HEK293 (cell line): ENCODE measurements at regions not wholly inside any gene's neighbourhood (a gene's known extent, or its start where the extent isn't known, plus 50 kb on each side); places are given as distances from the start of the nearest gene placed in this dataset.

Experiments
- CTCF ChIA-PET: fragments of 350-600 bp; formaldehyde crosslinking; extraction: SDS; loops from one replicate; lab custom pipeline; 2021; ENCODE audit warnings: antibody characterized with exemption; lab: Yijun Ruan, JAX
- POLR2A ChIA-PET: fragments of 300-600 bp; formaldehyde crosslinking; extraction: SDS; loops from one replicate; lab custom pipeline; 2020; ENCODE audit warnings: antibody characterized with exemption, inconsistent platforms; lab: Yijun Ruan, JAX
- H3K27ac ChIP-seq: fragments of 200-500 bp; sonication (Bioruptor generic); 2 replicates; pipeline ENCODE4 v1.5.1; 2014; ENCODE audit warnings: low read depth, low read length, control low read depth, inconsistent platforms; ENCODE audit errors: extremely low read depth
- H3K36me3 ChIP-seq, 2 experiments: fragments of 200-500 bp in 1 of 2; sonication (Bioruptor generic) in 1 of 2; 1 replicate in 1 of 2; 2 replicates in 1 of 2; pipeline ENCODE4 v1.5.1; 2014 to 2017; ENCODE audit warnings: inconsistent platforms in 2 of 2, low read length in 2 of 2; ENCODE audit not compliant: control insufficient read depth in 2 of 2, insufficient read depth in 1 of 2
- H3K4me1 ChIP-seq: fragments of 200-500 bp; sonication (Bioruptor generic); 2 replicates; pipeline ENCODE4 v1.5.1; 2014; ENCODE audit warnings: mild to moderate bottlenecking, low read length, inconsistent platforms; ENCODE audit not compliant: control insufficient read depth, insufficient read depth
- H3K4me3 ChIP-seq: 2 replicates; pipeline ENCODE4 v1.5.1; 2011; ENCODE audit warnings: low read depth, mild to moderate bottlenecking, control low read depth, low read length, moderate library complexity
- H3K9me3 ChIP-seq: fragments of 200-500 bp; sonication (Bioruptor generic); 2 replicates; pipeline ENCODE4 v1.5.1; 2014; ENCODE audit warnings: low read depth, low read length, inconsistent platforms; ENCODE audit not compliant: control insufficient read depth, insufficient read depth
- ELK4 ChIP-seq: IDR thresholded peaks from 2 replicates; pipeline ENCODE4 v1.6.1; 2011; ENCODE audit warnings: mild to moderate bottlenecking, low read depth, low read length, borderline replicate concordance
- HOXA7 ChIP-seq: sonication (generic); formaldehyde crosslinking; IDR thresholded peaks from 2 replicates; pipeline ENCODE4 v1.8.1; 2022; ENCODE audit warnings: missing genetic modification reagents, borderline replicate concordance
- OSR2 ChIP-seq: fragments of 450-650 bp; formaldehyde crosslinking; IDR thresholded peaks from 2 replicates; pipeline ENCODE4 v1.5.1; 2016; ENCODE audit warnings: missing biosample characterization, missing genetic modification characterization
- OVOL3 ChIP-seq: fragments of 450-650 bp; formaldehyde crosslinking; IDR thresholded peaks from 2 replicates; pipeline ENCODE4 v1.5.1; 2016; ENCODE audit warnings: missing biosample characterization, missing genetic modification characterization
- PATZ1 ChIP-seq: fragments of 450-650 bp; formaldehyde crosslinking; IDR thresholded peaks from 2 replicates; pipeline ENCODE4 v1.5.1; 2016; ENCODE audit warnings: missing biosample characterization, missing genetic modification characterization
- SALL2 ChIP-seq: fragments of 450-650 bp; formaldehyde crosslinking; IDR thresholded peaks from 2 replicates; pipeline ENCODE4 v1.5.0; 2017; ENCODE audit warnings: missing biosample characterization, mild to moderate bottlenecking, missing genetic modification characterization, borderline replicate concordance
- ZBTB1 ChIP-seq: fragments of 450-650 bp; formaldehyde crosslinking; IDR thresholded peaks from 2 replicates; pipeline ENCODE4 v1.5.1; 2016; ENCODE audit warnings: missing biosample characterization, missing genetic modification characterization
- ZEB2 ChIP-seq: fragments of 450-650 bp; formaldehyde crosslinking; IDR thresholded peaks from 2 replicates; pipeline ENCODE4 v1.5.1; 2016; ENCODE audit warnings: missing biosample characterization, missing genetic modification characterization
- ZNF133 ChIP-seq: fragments of 450-650 bp; formaldehyde crosslinking; IDR thresholded peaks from 2 replicates; pipeline ENCODE4 v1.5.1; 2016; ENCODE audit warnings: missing biosample characterization, missing genetic modification characterization
- ZNF157 ChIP-seq: fragments of 450-650 bp; formaldehyde crosslinking; IDR thresholded peaks from 2 replicates; pipeline ENCODE4 v1.5.1; 2016; ENCODE audit warnings: missing biosample characterization, missing genetic modification characterization
- ZNF18 ChIP-seq: fragments of 450-650 bp; formaldehyde crosslinking; IDR thresholded peaks from 2 replicates; pipeline ENCODE4 v1.5.1; 2016; ENCODE audit warnings: missing biosample characterization, missing genetic modification characterization
- ZNF211 ChIP-seq: fragments of 450-650 bp; formaldehyde crosslinking; IDR thresholded peaks from 2 replicates; pipeline ENCODE4 v1.5.1; 2016; ENCODE audit warnings: low read depth, missing biosample characterization, missing genetic modification characterization
- ZNF248 ChIP-seq: fragments of 450-650 bp; formaldehyde crosslinking; IDR thresholded peaks from 2 replicates; pipeline ENCODE4 v1.5.1; 2017; ENCODE audit warnings: missing biosample characterization, missing genetic modification characterization
- ZNF266 ChIP-seq: fragments of 450-650 bp; formaldehyde crosslinking; IDR thresholded peaks from 2 replicates; pipeline ENCODE4 v1.5.1; 2016; ENCODE audit warnings: missing biosample characterization, missing genetic modification characterization, low read depth
- ZNF366 ChIP-seq: fragments of 450-650 bp; formaldehyde crosslinking; conservative IDR thresholded peaks from 2 replicates; pipeline ENCODE4 v1.5.1; 2016; ENCODE audit warnings: missing biosample characterization, missing genetic modification characterization
- ZNF585B ChIP-seq: fragments of 450-650 bp; formaldehyde crosslinking; IDR thresholded peaks from 2 replicates; pipeline ENCODE4 v1.5.1; 2016; ENCODE audit warnings: missing biosample characterization, missing genetic modification characterization
- ZNF747 ChIP-seq: fragments of 450-650 bp; formaldehyde crosslinking; IDR thresholded peaks from 2 replicates; pipeline ENCODE4 v1.5.1; 2016; ENCODE audit warnings: missing biosample characterization, missing genetic modification characterization
- ZNF837 ChIP-seq: fragments of 450-650 bp; formaldehyde crosslinking; IDR thresholded peaks from 2 replicates; pipeline ENCODE4 v1.5.1; 2016; ENCODE audit warnings: missing biosample characterization, missing genetic modification characterization
- TF ChIP-seq, protein P1 (sequence below): fragments of 450-650 bp; formaldehyde crosslinking; IDR thresholded peaks from 2 replicates; pipeline ENCODE4 v1.5.1; 2017; ENCODE audit warnings: missing biosample characterization, missing genetic modification characterization
- TF ChIP-seq, protein P2 (sequence below): fragments of 450-650 bp; formaldehyde crosslinking; IDR thresholded peaks from 2 replicates; pipeline ENCODE4 v1.5.1; 2016; ENCODE audit warnings: missing biosample characterization, missing genetic modification characterization
- TF ChIP-seq, protein P3 (sequence below): fragments of 450-650 bp; formaldehyde crosslinking; IDR thresholded peaks from 2 replicates; pipeline ENCODE4 v1.5.1; 2016; ENCODE audit warnings: missing biosample characterization, missing genetic modification characterization, low read depth
- TF ChIP-seq, protein P4 (sequence below): fragments of 450-650 bp; formaldehyde crosslinking; IDR thresholded peaks from 2 replicates; pipeline ENCODE4 v1.5.1; 2016; ENCODE audit warnings: missing biosample characterization, missing genetic modification characterization
- TF ChIP-seq, protein P5 (sequence below): fragments of 450-650 bp; formaldehyde crosslinking; IDR thresholded peaks from 2 replicates; pipeline ENCODE4 v1.5.1; 2016; ENCODE audit warnings: missing biosample characterization, missing genetic modification characterization

DNA sequence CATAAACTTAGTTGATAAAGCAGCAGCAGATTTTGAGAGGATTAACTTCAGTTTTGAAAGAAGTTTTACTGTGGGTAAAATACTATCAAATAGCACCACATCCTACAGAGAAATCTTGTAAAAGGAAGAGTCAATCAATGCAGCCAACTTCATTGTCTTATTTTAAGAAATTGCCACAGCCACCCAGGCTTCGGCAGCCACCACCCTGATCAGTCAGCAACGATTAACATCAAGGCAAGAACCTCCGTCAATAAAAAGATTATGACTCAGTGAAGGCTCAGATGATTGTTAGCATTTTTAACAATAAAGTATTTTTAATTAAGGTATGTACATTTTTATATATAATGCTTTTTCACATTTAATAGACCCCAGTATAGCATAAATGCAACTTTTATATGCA is 122.3 kb upstream of the NR4A3 start:
- no peaks in the 10 kb centered on the region for H3K4me1 ChIP-seq
- no peaks in the 10 kb centered on the region for H3K36me3 ChIP-seq
- H3K27ac ChIP-seq: no peak overlapping the region
- ChIA-PET CTCF (no interaction called here), POLR2A (no interaction called here)
- TF ChIP-seq, protein P1, sequence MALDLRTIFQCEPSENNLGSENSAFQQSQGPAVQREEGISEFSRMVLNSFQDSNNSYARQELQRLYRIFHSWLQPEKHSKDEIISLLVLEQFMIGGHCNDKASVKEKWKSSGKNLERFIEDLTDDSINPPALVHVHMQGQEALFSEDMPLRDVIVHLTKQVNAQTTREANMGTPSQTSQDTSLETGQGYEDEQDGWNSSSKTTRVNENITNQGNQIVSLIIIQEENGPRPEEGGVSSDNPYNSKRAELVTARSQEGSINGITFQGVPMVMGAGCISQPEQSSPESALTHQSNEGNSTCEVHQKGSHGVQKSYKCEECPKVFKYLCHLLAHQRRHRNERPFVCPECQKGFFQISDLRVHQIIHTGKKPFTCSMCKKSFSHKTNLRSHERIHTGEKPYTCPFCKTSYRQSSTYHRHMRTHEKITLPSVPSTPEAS (tag by site-specific recombination): no peak
- TF ChIP-seq ZNF18 (tag by site-specific recombination) (no peak), OSR2 (tag by site-specific recombination) (no peak), ZNF837 (no peak), ELK4 (no peak)
- TF ChIP-seq, protein P2, sequence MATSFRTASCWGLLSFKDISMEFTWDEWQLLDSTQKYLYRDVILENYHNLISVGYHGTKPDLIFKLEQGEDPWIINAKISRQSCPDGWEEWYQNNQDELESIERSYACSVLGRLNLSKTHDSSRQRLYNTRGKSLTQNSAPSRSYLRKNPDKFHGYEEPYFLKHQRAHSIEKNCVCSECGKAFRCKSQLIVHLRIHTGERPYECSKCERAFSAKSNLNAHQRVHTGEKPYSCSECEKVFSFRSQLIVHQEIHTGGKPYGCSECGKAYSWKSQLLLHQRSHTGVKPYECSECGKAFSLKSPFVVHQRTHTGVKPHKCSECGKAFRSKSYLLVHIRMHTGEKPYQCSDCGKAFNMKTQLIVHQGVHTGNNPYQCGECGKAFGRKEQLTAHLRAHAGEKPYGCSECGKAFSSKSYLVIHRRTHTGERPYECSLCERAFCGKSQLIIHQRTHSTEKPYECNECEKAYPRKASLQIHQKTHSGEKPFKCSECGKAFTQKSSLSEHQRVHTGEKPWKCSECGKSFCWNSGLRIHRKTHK (tag by site-specific recombination): no peak
- TF ChIP-seq, protein P3, sequence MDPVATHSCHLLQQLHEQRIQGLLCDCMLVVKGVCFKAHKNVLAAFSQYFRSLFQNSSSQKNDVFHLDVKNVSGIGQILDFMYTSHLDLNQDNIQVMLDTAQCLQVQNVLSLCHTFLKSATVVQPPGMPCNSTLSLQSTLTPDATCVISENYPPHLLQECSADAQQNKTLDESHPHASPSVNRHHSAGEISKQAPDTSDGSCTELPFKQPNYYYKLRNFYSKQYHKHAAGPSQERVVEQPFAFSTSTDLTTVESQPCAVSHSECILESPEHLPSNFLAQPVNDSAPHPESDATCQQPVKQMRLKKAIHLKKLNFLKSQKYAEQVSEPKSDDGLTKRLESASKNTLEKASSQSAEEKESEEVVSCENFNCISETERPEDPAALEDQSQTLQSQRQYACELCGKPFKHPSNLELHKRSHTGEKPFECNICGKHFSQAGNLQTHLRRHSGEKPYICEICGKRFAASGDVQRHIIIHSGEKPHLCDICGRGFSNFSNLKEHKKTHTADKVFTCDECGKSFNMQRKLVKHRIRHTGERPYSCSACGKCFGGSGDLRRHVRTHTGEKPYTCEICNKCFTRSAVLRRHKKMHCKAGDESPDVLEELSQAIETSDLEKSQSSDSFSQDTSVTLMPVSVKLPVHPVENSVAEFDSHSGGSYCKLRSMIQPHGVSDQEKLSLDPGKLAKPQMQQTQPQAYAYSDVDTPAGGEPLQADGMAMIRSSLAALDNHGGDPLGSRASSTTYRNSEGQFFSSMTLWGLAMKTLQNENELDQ: no peak
- TF ChIP-seq, protein P4, sequence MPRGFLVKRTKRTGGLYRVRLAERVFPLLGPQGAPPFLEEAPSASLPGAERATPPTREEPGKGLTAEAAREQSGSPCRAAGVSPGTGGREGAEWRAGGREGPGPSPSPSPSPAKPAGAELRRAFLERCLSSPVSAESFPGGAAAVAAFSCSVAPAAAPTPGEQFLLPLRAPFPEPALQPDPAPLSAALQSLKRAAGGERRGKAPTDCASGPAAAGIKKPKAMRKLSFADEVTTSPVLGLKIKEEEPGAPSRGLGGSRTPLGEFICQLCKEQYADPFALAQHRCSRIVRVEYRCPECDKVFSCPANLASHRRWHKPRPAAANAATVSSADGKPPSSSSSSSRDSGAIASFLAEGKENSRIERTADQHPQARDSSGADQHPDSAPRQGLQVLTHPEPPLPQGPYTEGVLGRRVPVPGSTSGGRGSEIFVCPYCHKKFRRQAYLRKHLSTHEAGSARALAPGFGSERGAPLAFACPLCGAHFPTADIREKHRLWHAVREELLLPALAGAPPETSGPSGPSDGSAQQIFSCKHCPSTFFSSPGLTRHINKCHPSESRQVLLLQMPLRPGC: no peak
- H3K4me3 ChIP-seq: no peak overlapping the region
- H3K9me3 ChIP-seq: no peaks in the 10 kb centered on the region

- POLR2A ChIA-PET: no interaction called here
- no peaks in the 10 kb centered on the region for H3K4me1 ChIP-seq
- CTCF ChIA-PET: no interaction called here
Observed at GRCh38 chr9:99712214-99712613, 109.5 kb upstream of the NR4A3 start.

More at GRCh38 chr9:99712214-99712613, 109.5 kb upstream of the NR4A3 start:
- H3K36me3 ChIP-seq: no peaks in the 10 kb centered on the region
- no peaks in the 10 kb centered on the region for H3K9me3 ChIP-seq
- TF ChIP-seq ZNF585B (tag by site-specific recombination) (no peak), OVOL3 (tag by site-specific recombination) (no peak), ZBTB1 (tag by site-specific recombination) (no peak), ZNF747 (tag by site-specific recombination) (no peak), ZNF157 (no peak), ZNF133 (tag by site-specific recombination) (no peak), PATZ1 (tag by site-specific recombination) (no peak), ZNF211 (tag by site-specific recombination) (no peak), ZNF366 (no peak), ZEB2 (tag by site-specific recombination) (no peak), ZNF248 (tag by site-specific recombination) (no peak), HOXA7 (CRISPR knock-in tag) (no peak), SALL2 (tag by site-specific recombination) (no peak), ZNF266 (tag by site-specific recombination) (no peak)
- TF ChIP-seq, protein P5, sequence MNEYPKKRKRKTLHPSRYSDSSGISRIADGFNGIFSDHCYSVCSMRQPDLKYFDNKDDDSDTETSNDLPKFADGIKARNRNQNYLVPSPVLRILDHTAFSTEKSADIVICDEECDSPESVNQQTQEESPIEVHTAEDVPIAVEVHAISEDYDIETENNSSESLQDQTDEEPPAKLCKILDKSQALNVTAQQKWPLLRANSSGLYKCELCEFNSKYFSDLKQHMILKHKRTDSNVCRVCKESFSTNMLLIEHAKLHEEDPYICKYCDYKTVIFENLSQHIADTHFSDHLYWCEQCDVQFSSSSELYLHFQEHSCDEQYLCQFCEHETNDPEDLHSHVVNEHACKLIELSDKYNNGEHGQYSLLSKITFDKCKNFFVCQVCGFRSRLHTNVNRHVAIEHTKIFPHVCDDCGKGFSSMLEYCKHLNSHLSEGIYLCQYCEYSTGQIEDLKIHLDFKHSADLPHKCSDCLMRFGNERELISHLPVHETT: no peak
- TF ChIP-seq, all 188 proteins: peak for 0
- Histone ChIP-seq H3K4me3 (no peak overlapping the region), H3K27ac (no peak overlapping the region)
